GM21360 (cell line): ENCODE measurements at regions not wholly inside any gene's neighbourhood (a gene's known extent, or its start where the extent isn't known, plus 50 kb on each side); places are given as distances from the start of the nearest gene placed in this dataset.
"Not testable (repeated sequence)": the region's sequence is repeated elsewhere in the genome, so short reads cannot be mapped to it uniquely, and the experiment has no call there.

Experiments used
- ATAC-seq: cut with Tn5 transposase; IDR thresholded peaks from one replicate; pipeline ENCODE4 v1.9.1; 2021; ENCODE audit warnings: mild to moderate bottlenecking, moderate library complexity; ENCODE audit not compliant: unreplicated experiment

- ATAC-seq: no peak
Observed at GRCh38 chr16:86072328-86073102, 173.6 kb downstream of the IRF8 start.

GRCh38 chr16:86073103-86073625 lies 174.2 kb downstream of the IRF8 start:
- ATAC-seq: no peak

GRCh38 chr16:86073763-86074493 lies 175.0 kb downstream of the IRF8 start:
- ATAC-seq: no peak

GRCh38 chr16:86074651-86075487 lies 175.9 kb downstream of the IRF8 start:
- no peak for ATAC-seq

- no peak for ATAC-seq
Observed at GRCh38 chr16:86075488-86075785, 176.5 kb downstream of the IRF8 start.

GRCh38 chr16:86075839-86076440 lies 177.0 kb downstream of the IRF8 start:
- no peak for ATAC-seq

- ATAC-seq: no peak
Observed at GRCh38 chr16:86076606-86077005, 177.6 kb downstream of the IRF8 start.

- no peak for ATAC-seq
Observed at GRCh38 chr16:86077243-86077940, 178.4 kb downstream of the IRF8 start.

GRCh38 chr16:86078121-86078600 lies 179.2 kb downstream of the IRF8 start:
- ATAC-seq: no peak

- ATAC-seq: not testable (repeated sequence)
Observed at GRCh38 chr16:86078711-86079110, 179.7 kb downstream of the IRF8 start.

GRCh38 chr16:86079255-86079885 lies 180.4 kb downstream of the IRF8 start:
- ATAC-seq: no peak

GRCh38 chr16:86080131-86080875 lies 181.3 kb downstream of the IRF8 start:
- ATAC-seq: no peak

- ATAC-seq: no peak
Observed at GRCh38 chr16:86080982-86081381, 182.0 kb downstream of the IRF8 start.

GRCh38 chr16:86082418-86083030 lies 183.6 kb downstream of the IRF8 start:
- no peak for ATAC-seq

- ATAC-seq: no peak
Observed at GRCh38 chr16:86083382-86084002, 184.5 kb downstream of the IRF8 start.

- ATAC-seq: no peak
Observed at GRCh38 chr16:86085161-86085611, 186.2 kb downstream of the IRF8 start.

- no peak for ATAC-seq
Observed at GRCh38 chr16:86085795-86086194, 186.8 kb downstream of the IRF8 start.

- no peak for ATAC-seq
Observed at GRCh38 chr16:86086471-86086870, 187.5 kb downstream of the IRF8 start.
